HG03280 (cell line): ENCODE measurements at regions not wholly inside any gene's neighbourhood (a gene's known extent, or its start where the extent isn't known, plus 50 kb on each side); places are given as distances from the start of the nearest gene placed in this dataset.
"Not testable (repeated sequence)": the region's sequence is repeated elsewhere in the genome, so short reads cannot be mapped to it uniquely, and the experiment has no call there.

Source experiments
- ATAC-seq: cut with Tn5 transposase; IDR thresholded peaks from one replicate; pipeline ENCODE4 v1.9.1; 2021; ENCODE audit warnings: mild to moderate bottlenecking, moderate library complexity; ENCODE audit not compliant: unreplicated experiment

- no peak for ATAC-seq
Observed at GRCh38 chr2:23021311-23022120, 363.5 kb upstream of the KLHL29 start.

- no peak for ATAC-seq
Observed at GRCh38 chr2:23023722-23024121, 361.3 kb upstream of the KLHL29 start.

- no peak for ATAC-seq
Observed at GRCh38 chr2:23026671-23027070, 358.3 kb upstream of the KLHL29 start.

- no peak for ATAC-seq
Observed at GRCh38 chr2:23027396-23027795, 357.6 kb upstream of the KLHL29 start.

GRCh38 chr2:23028106-23028505, 356.9 kb upstream of the KLHL29 start:
- no peak for ATAC-seq

- no peak for ATAC-seq
Observed at GRCh38 chr2:23029111-23029510, 355.9 kb upstream of the KLHL29 start.

GRCh38 chr2:23029951-23030350, 355.0 kb upstream of the KLHL29 start:
- no peak for ATAC-seq

GRCh38 chr2:23034996-23035395, 350.0 kb upstream of the KLHL29 start:
- ATAC-seq = no peak

GRCh38 chr2:23036629-23037028, 348.4 kb upstream of the KLHL29 start:
- ATAC-seq = no peak

- ATAC-seq = no peak
Observed at GRCh38 chr2:23037596-23037995, 347.4 kb upstream of the KLHL29 start.

GRCh38 chr2:23041443-23041842, 343.5 kb upstream of the KLHL29 start:
- no peak for ATAC-seq

GRCh38 chr2:23042216-23042906, 342.6 kb upstream of the KLHL29 start:
- no peak for ATAC-seq

GRCh38 chr2:23050388-23050787, 334.6 kb upstream of the KLHL29 start:
- no peak for ATAC-seq

- no peak for ATAC-seq
Observed at GRCh38 chr2:23053601-23054000, 331.4 kb upstream of the KLHL29 start.

GRCh38 chr2:23055251-23055650, 329.7 kb upstream of the KLHL29 start:
- ATAC-seq = no peak

- ATAC-seq = not testable (repeated sequence)
Observed at GRCh38 chr2:23056846-23057245, 328.1 kb upstream of the KLHL29 start.

- no peak for ATAC-seq
Observed at GRCh38 chr2:23058435-23058834, 326.5 kb upstream of the KLHL29 start.

- no peak for ATAC-seq
Observed at GRCh38 chr2:23065210-23065609, 319.8 kb upstream of the KLHL29 start.

GRCh38 chr2:23065936-23066335, 319.0 kb upstream of the KLHL29 start:
- no peak for ATAC-seq

GRCh38 chr2:23066686-23067085, 318.3 kb upstream of the KLHL29 start:
- no peak for ATAC-seq

- no peak for ATAC-seq
Observed at GRCh38 chr2:23069156-23069555, 315.8 kb upstream of the KLHL29 start.

- no peak for ATAC-seq
Observed at GRCh38 chr2:23069923-23070322, 315.1 kb upstream of the KLHL29 start.
